ENCODE measurements at regions not wholly inside any gene's neighbourhood (a gene's known extent, or its start where the extent isn't known, plus 50 kb on each side); places are given as distances from the start of the nearest gene placed in this dataset.
"Not testable (repeated sequence)": the region's sequence is repeated elsewhere in the genome, so short reads cannot be mapped to it uniquely, and the experiment has no call there.

DNA sequence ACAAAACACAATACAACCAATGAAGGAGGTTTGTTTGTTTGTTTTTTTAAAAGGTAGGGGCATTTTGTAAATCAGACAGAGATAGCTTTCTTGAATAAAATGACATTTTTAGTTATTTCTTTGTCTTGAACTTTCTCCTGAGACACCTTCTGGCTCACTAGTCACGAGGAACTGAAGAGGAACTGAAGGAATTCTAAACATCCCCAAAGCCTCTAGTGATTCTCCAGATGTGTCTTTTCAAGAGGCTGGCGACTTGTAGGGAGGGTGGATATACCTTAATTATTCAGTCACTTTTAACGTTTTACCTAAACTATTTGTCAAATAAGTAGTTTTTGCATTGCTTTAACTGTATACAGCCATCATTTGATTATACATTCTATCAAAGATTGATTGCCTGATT, 211.2 kb upstream of the LRIG3 start:
- no peak for DNase-seq

- no peak for DNase-seq
Measured at GRCh38 chr12:59122784-59123183, 202.5 kb upstream of the LRIG3 start.

DNA sequence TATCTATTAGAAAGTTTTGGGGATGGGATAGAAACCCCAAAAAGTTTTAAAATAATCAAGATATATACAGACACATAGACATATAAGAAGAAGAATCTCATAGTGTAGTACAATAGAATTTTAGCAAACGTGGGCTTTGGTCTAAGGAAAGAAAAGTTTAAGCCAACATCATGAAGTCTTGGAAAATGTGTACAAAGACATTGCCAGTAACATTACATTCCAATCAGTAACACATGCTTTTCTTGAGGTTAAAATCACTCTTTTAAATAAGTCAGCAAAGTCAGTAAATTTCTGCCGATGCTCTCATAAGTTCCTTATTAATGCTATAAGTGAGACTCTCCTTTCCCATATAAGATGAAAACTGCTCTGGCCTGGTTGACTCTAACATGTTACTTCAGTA, 201.1 kb upstream of the LRIG3 start:
- DNase-seq, result no peak

- no peak for DNase-seq
Measured at GRCh38 chr12:59119676-59120075, 199.4 kb upstream of the LRIG3 start.

DNA sequence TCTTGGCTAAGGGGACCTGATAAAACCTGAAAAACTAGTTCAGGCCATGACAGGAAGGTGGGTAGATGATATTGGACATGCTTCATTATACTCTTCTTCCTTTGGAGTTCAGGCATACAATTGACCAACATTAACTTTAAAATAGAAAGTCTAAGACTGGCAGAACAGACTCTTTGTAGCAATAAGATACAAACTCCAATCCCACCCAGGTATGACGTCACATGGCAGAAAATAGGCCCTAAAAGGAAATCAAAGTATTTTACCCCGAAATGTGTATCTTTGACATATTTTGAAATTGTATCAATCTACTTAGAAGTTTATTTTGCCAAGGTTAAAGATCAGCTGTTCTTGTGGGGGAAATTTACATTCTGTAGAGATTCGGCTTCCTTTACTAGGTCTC, 198.1 kb upstream of the LRIG3 start:
- DNase-seq, result no peak

DNA sequence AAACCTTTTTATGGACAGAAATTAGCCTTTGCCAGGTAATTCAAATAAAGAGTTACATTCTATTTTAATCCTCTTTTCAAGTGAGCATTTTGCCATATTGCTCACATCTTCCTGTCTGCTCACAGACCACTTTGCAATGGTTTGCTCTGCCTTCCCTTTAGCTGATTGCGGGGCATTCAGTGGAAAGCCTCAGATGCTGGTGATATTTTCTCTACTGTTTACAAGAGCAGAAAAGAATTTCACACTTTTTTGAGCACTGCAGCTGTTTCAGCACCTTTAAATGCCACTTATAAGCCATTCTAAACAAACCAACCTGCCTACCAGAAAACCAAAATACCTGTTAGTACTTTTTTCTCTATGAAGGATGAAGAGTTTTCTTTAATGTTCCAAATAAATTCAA, 195.7 kb upstream of the LRIG3 start:
- DNase-seq, result no peak

DNA sequence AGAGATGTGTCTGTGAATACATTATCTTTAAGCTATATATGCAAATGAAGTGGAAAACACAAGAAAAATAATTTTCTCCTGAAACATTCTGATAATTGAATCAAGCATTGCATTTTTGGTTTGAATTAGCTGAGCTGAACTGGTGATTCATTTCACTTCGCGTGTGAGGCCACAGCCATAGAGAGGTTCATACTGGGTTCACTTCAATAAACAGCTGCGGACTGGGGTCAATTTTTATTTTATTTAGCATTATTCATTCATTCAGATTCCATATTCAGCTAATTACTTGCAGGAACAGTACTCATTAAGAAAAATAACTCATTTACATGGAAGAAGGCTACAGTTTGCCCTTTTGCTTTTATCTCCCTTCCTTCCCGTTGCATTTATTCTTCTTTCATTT, 195.2 kb upstream of the LRIG3 start:
- no peak for DNase-seq

DNA sequence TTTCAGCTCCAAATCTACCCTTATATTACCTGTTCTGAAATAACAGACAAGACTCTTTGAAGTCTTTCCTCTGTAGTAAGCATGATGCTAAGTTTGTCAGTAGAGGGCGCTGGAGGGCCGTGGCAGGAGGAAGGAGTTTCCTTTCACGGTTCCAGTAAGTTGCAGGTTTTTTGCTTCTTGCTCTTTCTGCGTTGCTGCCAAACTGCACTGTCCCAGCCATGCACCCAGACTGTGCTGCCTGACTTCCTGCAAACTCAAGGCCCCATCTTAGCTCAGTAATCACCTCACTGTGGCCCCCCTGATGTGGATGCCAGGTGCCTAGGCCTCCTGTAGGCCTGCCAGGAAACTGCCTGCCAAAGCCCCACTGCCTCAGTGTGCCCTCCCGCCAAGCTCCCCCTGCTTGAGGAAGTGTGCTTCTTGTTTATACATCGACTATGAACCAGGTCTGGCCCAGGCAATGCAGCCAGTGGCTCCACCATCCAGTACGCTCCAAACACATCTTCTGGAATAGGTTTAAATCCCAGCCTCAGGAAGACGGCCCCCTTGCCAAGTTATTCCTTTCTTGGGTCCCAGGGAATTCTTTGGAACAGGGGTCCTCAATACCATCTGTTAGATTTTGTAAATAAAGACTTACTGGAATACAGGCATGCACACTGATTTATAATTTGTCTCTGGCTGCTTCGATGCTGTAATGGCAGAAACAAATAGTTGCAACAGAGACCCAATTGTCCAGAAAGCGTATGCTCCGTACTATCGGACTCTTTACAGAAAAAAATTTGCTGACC, 193.7 kb upstream of the LRIG3 start:
- DNase-seq, result peak in 2 of 5 donors; percentile 12 to 59

DNA sequence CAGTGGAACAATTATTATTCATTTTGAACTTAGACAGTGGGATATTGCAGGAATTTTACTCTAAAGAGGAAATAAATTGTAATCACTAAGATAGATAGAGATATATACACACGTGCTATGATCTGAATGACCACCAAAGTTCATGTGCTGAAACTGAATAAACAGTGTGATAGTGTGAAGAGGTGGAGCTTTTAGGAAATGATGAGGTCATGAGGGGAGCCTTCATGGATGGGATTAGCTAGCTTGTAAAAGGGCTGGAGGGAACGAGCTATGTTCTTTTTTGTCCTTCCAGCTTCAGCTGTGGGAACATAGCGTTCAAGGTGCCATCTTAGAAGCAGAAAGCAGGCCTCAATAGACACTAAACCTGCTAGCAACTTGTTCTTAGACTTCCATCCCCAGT, 191.5 kb upstream of the LRIG3 start:
- no peak for DNase-seq

GRCh38 chr12:59108516-59108915, 188.2 kb upstream of the LRIG3 start:
- not testable (repeated sequence) for DNase-seq

DNA sequence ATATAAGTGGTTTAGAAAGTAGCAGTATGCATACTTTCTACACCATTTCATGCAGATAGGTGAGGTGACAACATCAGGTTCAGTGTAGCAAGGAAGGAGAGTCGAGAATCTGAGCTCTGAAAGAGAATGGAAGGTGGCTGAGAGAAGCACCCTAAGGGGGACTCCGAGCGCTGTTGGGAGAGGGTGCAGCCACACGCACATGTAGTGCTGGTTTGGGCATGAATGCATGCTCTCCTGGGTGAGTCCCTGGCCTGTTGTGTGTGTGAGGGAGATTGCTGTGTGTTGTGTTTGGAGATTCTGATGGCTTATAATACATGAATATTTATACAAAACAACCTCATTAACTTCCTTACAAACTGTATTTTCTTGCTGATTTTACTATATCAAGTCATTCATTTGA, 180.3 kb upstream of the LRIG3 start:
- DNase-seq, result no peak

- no peak for DNase-seq
Measured at GRCh38 chr12:59097876-59098275, 177.6 kb upstream of the LRIG3 start.

DNA sequence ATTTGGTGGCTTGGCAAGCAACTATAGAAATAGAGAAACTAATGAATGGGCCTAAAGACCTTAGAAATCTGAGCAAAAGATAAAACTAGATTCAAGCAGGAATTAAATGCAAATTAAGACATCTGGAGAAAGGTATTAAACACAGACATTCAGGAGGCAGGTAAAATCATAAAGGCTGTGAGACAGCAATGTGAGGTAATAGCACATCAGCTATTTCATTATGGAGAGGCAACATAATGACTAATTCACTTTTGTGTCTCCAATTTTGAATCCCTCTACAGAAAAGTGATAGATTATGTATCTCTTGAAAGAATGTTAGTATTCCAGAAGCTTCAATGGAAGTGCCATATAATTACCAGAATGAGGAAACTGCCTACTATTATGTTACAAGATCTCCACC, 175.9 kb upstream of the LRIG3 start:
- no peak for DNase-seq

- DNase-seq, result no peak
Measured at GRCh38 chr12:59093073-59093772, 172.9 kb upstream of the LRIG3 start.

- DNase-seq, result no peak
Measured at GRCh38 chr12:59088673-59089072, 168.4 kb upstream of the LRIG3 start.

DNA sequence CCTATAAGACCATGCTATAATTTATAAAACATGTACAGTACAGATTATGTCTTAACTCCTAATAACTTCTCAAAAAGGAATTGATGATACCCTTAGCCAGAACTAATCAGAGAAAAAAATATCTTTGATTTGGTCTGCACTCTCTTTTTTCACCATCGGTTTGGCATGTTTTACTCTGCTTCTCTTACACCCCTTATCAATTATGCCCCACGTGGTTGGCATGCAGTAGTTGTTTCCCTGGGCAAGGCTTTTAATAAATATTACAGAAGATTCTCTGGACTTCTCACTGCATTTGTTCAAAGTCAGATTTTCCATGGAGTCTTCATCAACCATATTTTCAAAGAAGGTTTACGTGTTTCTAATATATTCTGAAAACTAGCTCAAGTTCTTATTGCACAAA, 167.4 kb upstream of the LRIG3 start:
- no peak for DNase-seq

DNA sequence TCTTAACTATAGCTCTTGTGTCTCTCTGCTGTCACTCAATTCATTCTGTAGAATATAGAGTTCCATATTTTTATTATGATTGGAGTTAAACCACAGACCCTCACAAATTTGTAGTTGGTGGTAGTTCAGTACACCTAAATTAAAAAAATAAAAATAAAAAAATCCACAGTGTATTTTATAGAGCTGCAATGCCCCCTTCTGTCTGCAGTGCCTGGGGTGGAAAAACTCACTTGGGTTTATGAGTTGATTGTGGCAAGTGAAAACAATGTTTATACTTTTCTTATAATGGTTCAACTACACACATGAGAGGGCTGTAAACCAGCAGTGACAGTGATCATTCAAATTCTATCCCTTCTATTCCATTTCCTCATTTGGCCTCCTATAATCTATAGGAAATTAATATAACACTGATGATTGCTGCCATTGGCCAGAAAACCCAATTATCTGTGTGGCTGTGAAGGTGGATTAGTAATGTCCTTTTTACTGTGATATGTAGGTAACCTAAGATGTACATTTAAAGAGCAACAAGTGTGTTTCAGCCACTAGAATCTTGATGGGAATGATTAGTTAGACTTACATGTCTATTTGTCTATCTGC, 166.9 kb upstream of the LRIG3 start:
- no peak for DNase-seq

GRCh38 chr12:59086126-59086525, 165.8 kb upstream of the LRIG3 start:
- no peak for DNase-seq

GRCh38 chr12:59085690-59086089, 165.4 kb upstream of the LRIG3 start:
- DNase-seq, result no peak

DNA sequence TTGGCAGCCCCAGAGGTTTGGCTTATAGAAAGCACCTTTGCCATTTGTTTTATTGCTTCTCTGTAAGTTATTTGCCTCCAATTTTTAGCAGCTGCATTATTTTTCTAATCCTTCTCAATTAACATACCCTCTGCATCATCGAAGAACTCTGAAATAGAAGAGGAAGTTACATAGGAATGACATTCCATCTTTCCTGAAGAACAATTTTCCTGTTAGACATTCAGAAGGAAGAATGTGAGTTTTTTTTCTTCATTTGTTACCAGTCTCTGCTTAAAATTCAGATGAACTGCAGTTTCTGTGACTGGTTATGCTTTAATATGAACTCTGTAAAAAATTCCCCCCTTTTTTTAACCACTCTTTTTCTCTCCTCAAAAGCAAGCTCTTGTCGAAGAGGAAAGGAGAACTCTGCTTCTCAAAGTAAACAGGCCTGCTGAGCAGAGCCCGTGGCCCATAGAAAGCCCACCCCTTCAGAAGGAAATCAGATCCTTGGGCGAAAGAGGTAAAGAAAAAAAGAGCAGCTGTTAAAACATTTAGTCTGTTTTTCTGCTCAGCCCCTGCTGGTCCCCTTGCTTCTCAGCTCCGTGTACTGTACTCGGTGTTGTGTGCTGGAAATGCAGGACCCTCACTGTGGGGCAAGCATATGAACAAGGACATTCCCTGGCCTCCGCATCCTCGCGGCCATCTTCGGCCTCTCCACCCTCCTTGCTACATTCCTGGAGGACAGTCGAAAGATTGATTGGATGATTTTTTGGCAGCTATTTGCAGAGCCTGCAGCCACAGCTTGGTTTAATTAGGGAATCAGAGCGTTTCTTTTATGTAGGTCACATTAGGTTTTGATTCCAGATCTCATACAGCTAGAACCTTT, 164.4 kb upstream of the LRIG3 start:
- DNase-seq, result no peak

DNA sequence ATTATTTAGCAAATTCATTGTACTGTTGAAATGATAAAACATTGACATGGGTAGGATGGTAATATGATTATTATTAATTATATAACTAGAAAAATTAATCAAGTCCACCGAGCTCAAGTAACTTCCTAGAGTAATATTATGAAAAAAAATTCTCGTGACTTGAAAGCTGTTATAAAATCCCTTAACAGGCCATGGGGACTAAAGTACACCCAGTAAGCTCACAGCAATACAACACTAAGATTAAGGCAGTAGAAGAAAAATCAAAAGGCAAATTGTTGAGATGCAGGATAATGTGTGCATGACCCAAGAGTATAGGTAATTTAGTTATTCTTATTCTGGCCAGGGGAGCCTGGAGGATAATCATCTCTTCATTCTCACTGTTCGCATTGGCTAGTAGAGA, 162.6 kb upstream of the LRIG3 start:
- DNase-seq, result no peak

- DNase-seq, result no peak
Measured at GRCh38 chr12:59080101-59080500, 159.8 kb upstream of the LRIG3 start.

- no peak for DNase-seq
Measured at GRCh38 chr12:59079472-59079871, 159.2 kb upstream of the LRIG3 start.
